HG03097 (cell line): ENCODE measurements at regions not wholly inside any gene's neighbourhood (a gene's known extent, or its start where the extent isn't known, plus 50 kb on each side); places are given as distances from the start of the nearest gene placed in this dataset.

Experiments
- ATAC-seq: cut with Tn5 transposase; IDR thresholded peaks from one replicate; pipeline ENCODE4 v1.9.1; 2021; ENCODE audit not compliant: unreplicated experiment, low FRiP score

- no peak for ATAC-seq
These were observed 86.3 kb downstream of the HS3ST1 start for GRCh38 chr4:11342401-11342800.

- ATAC-seq = no peak
These were observed 87.2 kb downstream of the HS3ST1 start for GRCh38 chr4:11341337-11342043.

GRCh38 chr4:11338956-11339782 lies 89.5 kb downstream of the HS3ST1 start:
- no peak for ATAC-seq

- no peak for ATAC-seq
These were observed 91.4 kb downstream of the HS3ST1 start for GRCh38 chr4:11337287-11337686.

- ATAC-seq = no peak
These were observed 92.3 kb downstream of the HS3ST1 start for GRCh38 chr4:11336435-11336834.

GRCh38 chr4:11334887-11335286 lies 93.8 kb downstream of the HS3ST1 start:
- ATAC-seq = no peak

- ATAC-seq = no peak
These were observed 100.3 kb downstream of the HS3ST1 start for GRCh38 chr4:11328401-11328800.

GRCh38 chr4:11326021-11326420 lies 102.7 kb downstream of the HS3ST1 start:
- ATAC-seq = no peak

GRCh38 chr4:11323771-11324170 lies 104.9 kb downstream of the HS3ST1 start:
- ATAC-seq = no peak

GRCh38 chr4:11313157-11313943 lies 115.3 kb downstream of the HS3ST1 start:
- ATAC-seq = no peak

- ATAC-seq = no peak
These were observed 116.3 kb downstream of the HS3ST1 start for GRCh38 chr4:11312389-11312788.

- no peak for ATAC-seq
These were observed 127.5 kb downstream of the HS3ST1 start for GRCh38 chr4:11301075-11301660.

GRCh38 chr4:11299836-11300235 lies 128.9 kb downstream of the HS3ST1 start:
- no peak for ATAC-seq

- no peak for ATAC-seq
These were observed 129.7 kb downstream of the HS3ST1 start for GRCh38 chr4:11299016-11299415.

- ATAC-seq = no peak
These were observed 130.2 kb downstream of the HS3ST1 start for GRCh38 chr4:11298451-11298850.

- ATAC-seq = no peak
These were observed 131.1 kb downstream of the HS3ST1 start for GRCh38 chr4:11297627-11298026.

- no peak for ATAC-seq
These were observed 131.5 kb downstream of the HS3ST1 start for GRCh38 chr4:11297201-11297600.

GRCh38 chr4:11293866-11294265 lies 134.8 kb downstream of the HS3ST1 start:
- ATAC-seq = no peak

- no peak for ATAC-seq
These were observed 141.6 kb downstream of the HS3ST1 start for GRCh38 chr4:11287055-11287454.

GRCh38 chr4:11286533-11286932 lies 142.2 kb downstream of the HS3ST1 start:
- ATAC-seq = peak; percentile 69

- ATAC-seq = no peak
These were observed 147.0 kb downstream of the HS3ST1 start for GRCh38 chr4:11281720-11282119.
